ENCODE measurements at regions not wholly inside any gene's neighbourhood (a gene's known extent, or its start where the extent isn't known, plus 50 kb on each side); places are given as distances from the start of the nearest gene placed in this dataset.
"Not testable (repeated sequence)": the region's sequence is repeated elsewhere in the genome, so short reads cannot be mapped to it uniquely, and the experiment has no call there.

DNA sequence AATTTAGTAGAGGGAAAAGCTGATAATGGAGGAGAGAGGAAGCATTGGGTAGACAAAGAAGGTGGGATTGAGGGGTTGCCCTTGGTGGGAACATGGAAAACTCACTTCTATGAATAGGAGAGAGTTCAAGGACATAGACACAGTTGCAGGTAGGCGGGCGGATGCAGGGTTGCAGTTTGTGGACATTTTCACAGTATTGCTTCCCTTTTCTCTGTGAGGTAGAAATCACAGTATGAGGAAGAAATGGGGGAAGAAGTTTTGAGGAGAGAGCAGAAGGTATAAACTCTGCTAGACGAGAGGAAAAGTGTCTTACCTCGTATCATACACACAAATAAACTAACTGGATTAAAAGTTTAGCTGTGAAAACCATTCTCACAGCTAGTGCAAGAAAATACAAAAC is 200.7 kb upstream of the ECI2 start:
- no peaks in the 10 kb centered on the region for H3K4me1 Mint-ChIP-seq
- H3K27ac Mint-ChIP-seq, result no peak overlapping the region
- H3K27me3 Mint-ChIP-seq, result peaks cover 15% of the 10 kb centered on the region
- H3K9me3 Mint-ChIP-seq, result no peaks in the 10 kb centered on the region
- H3K36me3 Mint-ChIP-seq, result no peaks in the 10 kb centered on the region
- no peak overlapping the region for H3K4me3 Mint-ChIP-seq

DNA sequence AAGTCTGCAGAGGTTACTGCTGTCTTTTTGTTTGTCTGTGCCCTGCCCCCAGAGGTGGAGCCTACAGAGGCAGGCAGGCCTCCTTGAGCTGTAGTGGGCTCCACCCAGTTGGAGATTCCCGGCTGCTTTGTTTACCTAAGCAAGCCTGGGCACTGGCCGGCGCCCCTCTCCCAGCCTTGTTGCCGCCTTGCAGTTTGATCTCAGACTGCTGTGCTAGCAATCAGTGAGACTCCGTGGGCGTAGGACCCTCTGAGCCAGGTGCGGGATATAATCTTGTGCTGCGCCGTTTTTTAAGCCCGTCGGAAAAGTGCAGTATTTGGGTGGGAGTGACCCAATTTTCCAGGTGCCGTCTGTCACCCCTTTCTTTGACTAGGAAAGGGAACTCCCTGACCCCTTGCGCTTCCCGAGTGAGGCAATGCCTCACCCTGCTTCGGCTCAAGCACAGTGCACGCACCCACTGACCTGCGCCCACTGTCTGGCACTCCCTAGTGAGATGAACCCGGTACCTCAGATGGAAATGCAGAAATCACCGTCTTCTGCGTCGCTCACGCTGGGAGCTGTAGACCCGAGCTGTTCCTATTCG is 198.9 kb upstream of the ECI2 start:
- H3K9me3 Mint-ChIP-seq, H3K4me1 Mint-ChIP-seq, H3K27ac Mint-ChIP-seq, H3K27me3 Mint-ChIP-seq, H3K36me3 Mint-ChIP-seq, H3K4me3 Mint-ChIP-seq: not testable (repeated sequence)

- Mint-ChIP-seq H3K4me3 (no peak overlapping the region), H3K36me3 (no peaks in the 10 kb centered on the region), H3K27me3 (peaks cover 12% of the 10 kb centered on the region), H3K4me1 (no peaks in the 10 kb centered on the region), H3K9me3 (no peaks in the 10 kb centered on the region), H3K27ac (no peak overlapping the region)
Observed at GRCh38 chr6:4327841-4328240, 192.5 kb upstream of the ECI2 start.

- Mint-ChIP-seq H3K36me3 (no peaks in the 10 kb centered on the region), H3K27ac (no peak overlapping the region), H3K9me3 (no peaks in the 10 kb centered on the region), H3K4me3 (no peak overlapping the region), H3K27me3 (peaks cover 19% of the 10 kb centered on the region), H3K4me1 (no peaks in the 10 kb centered on the region)
Observed at GRCh38 chr6:4324746-4325145, 189.4 kb upstream of the ECI2 start.

DNA sequence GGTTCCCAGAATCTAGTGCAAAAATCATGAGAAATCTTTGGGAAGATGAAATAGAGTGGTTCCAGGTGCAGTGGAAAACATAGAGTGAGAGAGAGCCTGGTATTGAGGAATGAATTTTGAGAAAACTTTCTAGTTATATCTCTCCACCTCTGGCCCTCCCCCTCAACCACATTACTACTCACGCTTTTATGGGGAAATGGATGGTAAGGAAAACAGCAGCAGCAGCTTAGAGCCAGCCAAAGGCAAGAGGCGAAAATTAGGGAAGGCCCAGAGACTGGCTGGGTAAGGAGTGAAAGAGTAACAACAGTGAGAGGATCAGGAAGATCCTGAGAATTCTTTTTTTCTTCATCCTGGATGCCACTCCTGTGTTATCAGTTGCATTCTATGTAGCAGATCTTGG is 187.9 kb upstream of the ECI2 start:
- Mint-ChIP-seq H3K4me3 (no peak overlapping the region), H3K9me3 (no peaks in the 10 kb centered on the region), H3K27me3 (peaks cover 24% of the 10 kb centered on the region), H3K4me1 (no peaks in the 10 kb centered on the region), H3K27ac (no peak overlapping the region), H3K36me3 (no peaks in the 10 kb centered on the region)

DNA sequence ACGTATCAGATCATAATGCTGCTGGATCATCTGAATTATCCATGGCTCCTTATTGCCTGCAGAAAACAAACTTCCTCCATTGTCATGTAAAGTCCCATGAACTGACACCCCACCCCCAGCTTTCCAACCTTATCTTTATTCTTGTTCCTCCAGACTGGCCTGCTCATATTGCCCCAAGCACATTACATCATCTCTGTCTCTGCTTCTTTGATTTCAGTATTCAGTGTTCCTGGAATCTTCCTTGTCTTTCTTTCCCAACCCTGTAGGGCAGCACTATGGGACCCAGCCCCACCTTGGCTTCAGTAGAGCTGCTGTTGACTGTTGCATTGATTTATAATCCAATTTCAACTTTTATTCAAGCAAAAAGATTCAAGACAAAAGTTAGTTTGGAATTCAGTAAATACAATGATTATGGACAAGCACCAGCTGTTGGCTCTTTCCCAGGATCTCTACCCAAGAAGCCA is 187.5 kb upstream of the ECI2 start:
- H3K4me3 Mint-ChIP-seq, result no peak overlapping the region
- H3K9me3 Mint-ChIP-seq, result no peaks in the 10 kb centered on the region
- H3K4me1 Mint-ChIP-seq, result no peaks in the 10 kb centered on the region
- peaks cover 28% of the 10 kb centered on the region for H3K27me3 Mint-ChIP-seq
- H3K36me3 Mint-ChIP-seq, result no peaks in the 10 kb centered on the region
- no peak overlapping the region for H3K27ac Mint-ChIP-seq

- H3K4me1 Mint-ChIP-seq, result no peaks in the 10 kb centered on the region
- no peak overlapping the region for H3K27ac Mint-ChIP-seq
- H3K27me3 Mint-ChIP-seq, result peaks cover 29% of the 10 kb centered on the region
- H3K9me3 Mint-ChIP-seq, result no peaks in the 10 kb centered on the region
- H3K36me3 Mint-ChIP-seq, result no peaks in the 10 kb centered on the region
- no peak overlapping the region for H3K4me3 Mint-ChIP-seq
Observed at GRCh38 chr6:4322134-4322845, 186.9 kb upstream of the ECI2 start.

GRCh38 chr6:4320860-4321259 is 185.5 kb upstream of the ECI2 start:
- Mint-ChIP-seq H3K4me1 (no peaks in the 10 kb centered on the region), H3K36me3 (no peaks in the 10 kb centered on the region), H3K4me3 (no peak overlapping the region), H3K27me3 (peaks cover 24% of the 10 kb centered on the region), H3K27ac (no peak overlapping the region), H3K9me3 (no peaks in the 10 kb centered on the region)

GRCh38 chr6:4319981-4320683 is 184.8 kb upstream of the ECI2 start:
- no peaks in the 10 kb centered on the region for H3K36me3 Mint-ChIP-seq

DNA sequence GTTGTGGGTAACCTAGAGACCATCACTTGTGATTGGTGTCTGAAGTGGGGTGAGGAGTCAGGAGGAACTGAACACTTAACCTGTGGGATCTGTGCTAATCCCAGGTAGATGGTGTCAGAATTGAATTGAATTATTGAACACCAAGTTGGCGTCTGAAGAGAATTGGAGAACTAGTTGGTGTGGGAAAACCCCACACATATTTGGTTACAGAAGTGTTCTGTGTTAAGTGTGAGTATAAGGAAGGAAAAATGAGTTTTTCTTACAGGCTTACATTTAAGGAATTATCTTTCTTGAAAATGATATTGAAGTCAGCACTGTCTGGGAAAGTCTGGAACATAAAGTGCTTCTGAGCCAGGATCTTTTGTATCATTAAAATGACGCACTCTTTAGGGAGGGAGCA is 182.9 kb upstream of the ECI2 start:
- H3K27me3 Mint-ChIP-seq, result peaks cover 28% of the 10 kb centered on the region
- H3K4me1 Mint-ChIP-seq, result no peaks in the 10 kb centered on the region
- no peaks in the 10 kb centered on the region for H3K36me3 Mint-ChIP-seq
- H3K9me3 Mint-ChIP-seq, result peaks cover 9% of the 10 kb centered on the region
- H3K27ac Mint-ChIP-seq, result no peak overlapping the region
- H3K4me3 Mint-ChIP-seq, result no peak overlapping the region

More at GRCh38 chr6:4319981-4320683, 184.8 kb upstream of the ECI2 start:
- no peaks in the 10 kb centered on the region for H3K9me3 Mint-ChIP-seq
- no peak overlapping the region for H3K4me3 Mint-ChIP-seq
- H3K4me1 Mint-ChIP-seq, result no peaks in the 10 kb centered on the region
- H3K27ac Mint-ChIP-seq, result no peak overlapping the region
- peaks cover 29% of the 10 kb centered on the region for H3K27me3 Mint-ChIP-seq

DNA sequence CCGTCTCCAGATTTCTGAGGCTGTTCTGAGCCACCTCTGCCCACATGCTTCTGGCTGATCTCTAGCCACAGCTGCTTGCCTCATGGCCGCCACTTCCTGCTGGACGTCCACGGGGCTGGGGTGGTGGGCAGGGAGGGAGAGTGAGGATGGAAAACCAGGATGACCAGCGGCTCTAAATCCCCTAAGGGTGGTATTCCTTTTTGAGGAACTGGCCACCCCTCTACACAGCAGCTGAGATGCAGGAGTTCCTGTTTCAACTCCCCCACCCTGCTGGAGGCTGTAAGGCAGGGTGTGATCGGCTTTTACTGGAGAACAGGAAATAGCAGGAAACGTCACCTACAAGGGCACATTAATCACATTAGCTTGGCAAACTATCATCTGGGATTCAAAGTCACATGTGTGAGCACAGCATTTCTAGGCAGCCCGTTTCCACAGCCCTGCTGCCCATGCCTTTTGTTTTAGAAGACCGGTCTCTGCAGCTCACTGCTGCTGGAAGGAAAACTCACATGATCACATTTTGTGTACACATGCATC is 181.6 kb upstream of the ECI2 start:
- H3K36me3 Mint-ChIP-seq, result peaks cover 2% of the 10 kb centered on the region
- H3K9me3 Mint-ChIP-seq, result peaks cover 23% of the 10 kb centered on the region
- H3K27ac Mint-ChIP-seq, result no peak overlapping the region
- no peak overlapping the region for H3K4me3 Mint-ChIP-seq
- no peaks in the 10 kb centered on the region for H3K4me1 Mint-ChIP-seq
- H3K27me3 Mint-ChIP-seq, result peaks cover 19% of the 10 kb centered on the region

DNA sequence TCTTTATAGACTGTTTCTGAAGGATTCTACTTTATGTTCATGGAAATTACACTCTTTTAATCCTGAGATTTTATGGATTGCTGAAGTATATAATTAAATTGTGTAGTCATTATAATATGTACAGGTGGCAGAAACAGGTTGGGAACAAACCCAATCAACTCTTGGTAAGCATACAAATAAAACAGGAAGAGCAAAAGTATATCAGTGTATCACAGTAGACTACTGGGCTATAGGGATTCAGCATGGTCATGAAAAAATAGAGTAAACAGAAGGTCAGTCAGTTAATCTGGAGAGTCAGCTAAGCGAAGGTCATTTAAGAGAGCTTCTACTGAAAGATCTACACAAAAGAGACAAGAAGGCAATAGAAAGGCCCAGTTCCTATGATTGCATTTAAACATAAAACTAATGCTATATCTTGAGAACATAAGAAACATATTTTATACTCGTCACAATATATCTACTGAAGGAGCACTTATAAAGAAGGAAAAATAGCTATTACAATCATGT is 178.9 kb upstream of the ECI2 start:
- Mint-ChIP-seq H3K27me3 (peaks cover 18% of the 10 kb centered on the region), H3K4me3 (no peak overlapping the region), H3K4me1 (no peaks in the 10 kb centered on the region), H3K36me3 (peaks cover 2% of the 10 kb centered on the region), H3K27ac (no peak overlapping the region), H3K9me3 (peaks cover 40% of the 10 kb centered on the region)

DNA sequence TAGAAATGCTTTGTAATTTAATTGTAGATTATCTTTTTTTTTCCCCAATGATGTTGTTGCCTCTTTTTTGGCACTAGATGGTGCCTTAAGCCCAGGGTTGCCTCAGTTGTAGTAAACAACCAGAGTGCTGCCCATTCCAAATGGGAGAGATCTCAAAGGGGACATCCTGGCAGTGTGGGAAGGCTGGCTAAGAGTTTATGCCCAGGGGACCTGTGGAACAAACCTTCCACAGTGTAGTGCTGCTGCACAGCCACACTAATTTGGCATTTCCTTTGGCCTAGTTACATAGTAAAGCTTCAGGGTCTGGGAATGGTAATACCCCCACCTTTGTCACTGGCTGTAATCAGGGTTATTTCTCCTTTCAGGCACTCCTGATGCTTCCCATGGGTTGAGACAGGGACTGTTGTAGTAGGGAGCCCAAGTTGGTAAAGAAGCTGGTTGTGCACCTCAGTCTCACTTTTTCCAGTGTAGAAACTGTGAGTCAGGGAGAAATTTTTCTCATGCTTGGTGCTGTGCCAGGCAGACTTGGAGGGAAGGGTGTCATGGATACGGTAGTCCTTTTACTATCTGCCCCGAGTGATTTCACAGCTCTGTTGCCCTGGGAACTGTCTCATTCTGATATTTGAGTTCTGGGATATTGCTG is 177.8 kb upstream of the ECI2 start:
- Mint-ChIP-seq H3K36me3 (peaks cover 2% of the 10 kb centered on the region), H3K9me3 (peaks cover 40% of the 10 kb centered on the region), H3K4me3 (no peak overlapping the region), H3K27me3 (peaks cover 12% of the 10 kb centered on the region), H3K27ac (no peak overlapping the region), H3K4me1 (no peaks in the 10 kb centered on the region)

GRCh38 chr6:4311976-4312860 is 176.8 kb upstream of the ECI2 start:
- peaks cover 40% of the 10 kb centered on the region for H3K9me3 Mint-ChIP-seq
- H3K4me3 Mint-ChIP-seq, result no peak overlapping the region
- H3K27me3 Mint-ChIP-seq, result peaks cover 10% of the 10 kb centered on the region
- H3K27ac Mint-ChIP-seq, result no peak overlapping the region
- no peaks in the 10 kb centered on the region for H3K4me1 Mint-ChIP-seq
- H3K36me3 Mint-ChIP-seq, result peaks cover 2% of the 10 kb centered on the region

DNA sequence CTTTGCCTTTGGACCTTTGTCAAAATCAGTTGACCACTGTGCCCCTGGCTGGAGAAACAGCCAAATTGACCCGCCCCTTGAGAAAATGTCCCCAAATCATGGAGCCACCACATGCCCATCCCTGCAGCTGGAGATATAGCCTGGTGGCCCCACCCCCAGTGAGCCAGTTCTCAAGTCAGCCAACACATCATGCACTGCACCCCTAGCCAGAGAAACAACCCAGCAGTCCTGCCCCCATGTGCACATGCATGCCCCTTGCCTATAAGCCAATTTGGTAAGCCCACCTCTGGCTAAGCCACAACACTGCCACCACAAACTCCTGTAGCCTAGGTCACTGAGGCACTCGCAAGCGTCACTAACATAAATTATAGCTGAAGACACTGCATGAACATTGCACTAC is 174.2 kb upstream of the ECI2 start:
- Mint-ChIP-seq H3K4me3 (no peak overlapping the region), H3K36me3 (peaks cover 2% of the 10 kb centered on the region), H3K27me3 (peaks cover 5% of the 10 kb centered on the region), H3K4me1 (no peaks in the 10 kb centered on the region), H3K27ac (no peak overlapping the region), H3K9me3 (peaks cover 40% of the 10 kb centered on the region)
